Liver (tissue), 3 donors: ENCODE measurements at regions not wholly inside any gene's neighbourhood (a gene's known extent, or its start where the extent isn't known, plus 50 kb on each side); places are given as distances from the start of the nearest gene placed in this dataset.

Experiments used
- EGR1 ChIP-seq, 2 donors: IDR thresholded peaks; 2 replicates each; pipeline ENCODE4 v1.6.1; 2016 to 2018; ENCODE audit warnings: antibody characterized with exemption in 2 of 2, low read depth in 2 of 2
- FOXA1 ChIP-seq: IDR thresholded peaks from 2 replicates; pipeline ENCODE4 v1.6.1; 2016; ENCODE audit warnings: antibody characterized with exemption
- HNF4G ChIP-seq: IDR thresholded peaks from 2 replicates; pipeline ENCODE4 v1.6.1; 2016; ENCODE audit warnings: antibody characterized with exemption
- JUND ChIP-seq, 2 donors: IDR thresholded peaks; 2 replicates each; pipeline ENCODE4 v1.6.1; 2016; ENCODE audit warnings: antibody characterized with exemption in 2 of 2
- RAD21 ChIP-seq, 2 donors: IDR thresholded peaks; 2 replicates each; pipeline ENCODE4 v1.6.1; 2016; ENCODE audit warnings: antibody characterized with exemption in 2 of 2, mild to moderate bottlenecking in 2 of 2
- REST ChIP-seq: IDR thresholded peaks from 2 replicates; pipeline ENCODE4 v1.6.1; 2016; ENCODE audit warnings: antibody characterized with exemption, mild to moderate bottlenecking
- RXRA ChIP-seq, 2 donors: IDR thresholded peaks; 2 replicates each; pipeline ENCODE4 v1.6.1; 2017 to 2018; ENCODE audit warnings: antibody characterized with exemption in 2 of 2, mild to moderate bottlenecking in 1 of 2
- SP1 ChIP-seq: IDR thresholded peaks from 2 replicates; pipeline ENCODE4 v1.6.1; 2018; ENCODE audit warnings: antibody characterized with exemption, mild to moderate bottlenecking
- TAF1 ChIP-seq: conservative IDR thresholded peaks from 2 replicates; pipeline ENCODE4 v1.6.1; 2016; ENCODE audit warnings: antibody characterized with exemption, mild to moderate bottlenecking
- YY1 ChIP-seq: IDR thresholded peaks from 2 replicates; pipeline ENCODE4 v1.6.1; 2016; ENCODE audit warnings: antibody characterized with exemption, mild to moderate bottlenecking
- TF ChIP-seq, protein P1 (sequence below): IDR thresholded peaks from 2 replicates; pipeline ENCODE4 v1.6.1; 2016; ENCODE audit warnings: antibody characterized with exemption
- TF ChIP-seq, protein P2 (sequence below): fragments of 150-350 bp; IDR thresholded peaks from 2 replicates; pipeline ENCODE4 v1.5.1; 2017; ENCODE audit warnings: improper control_type of control experiment, low read depth, low read length; ENCODE audit not compliant: missing input control
- donor health status: healthy.
- donor health status: healthy.

- TF ChIP-seq TAF1 (no peak), JUND (IDR thresholded peaks at IDR 0.05) (no peak), SP1 (no peak), RAD21 (IDR thresholded peaks at IDR 0.05) (no peak), YY1 (no peak), RXRA (IDR thresholded peaks at IDR 0.05) (no peak), FOXA1 (no peak), HNF4G (no peak), REST (no peak), EGR1 (IDR thresholded peaks at IDR 0.05; ENCODE audit: low read depth in 2 of 2) (no peak)
- TF ChIP-seq, protein P1, sequence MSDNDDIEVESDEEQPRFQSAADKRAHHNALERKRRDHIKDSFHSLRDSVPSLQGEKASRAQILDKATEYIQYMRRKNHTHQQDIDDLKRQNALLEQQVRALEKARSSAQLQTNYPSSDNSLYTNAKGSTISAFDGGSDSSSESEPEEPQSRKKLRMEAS, result no peak
- TF ChIP-seq, protein P2, sequence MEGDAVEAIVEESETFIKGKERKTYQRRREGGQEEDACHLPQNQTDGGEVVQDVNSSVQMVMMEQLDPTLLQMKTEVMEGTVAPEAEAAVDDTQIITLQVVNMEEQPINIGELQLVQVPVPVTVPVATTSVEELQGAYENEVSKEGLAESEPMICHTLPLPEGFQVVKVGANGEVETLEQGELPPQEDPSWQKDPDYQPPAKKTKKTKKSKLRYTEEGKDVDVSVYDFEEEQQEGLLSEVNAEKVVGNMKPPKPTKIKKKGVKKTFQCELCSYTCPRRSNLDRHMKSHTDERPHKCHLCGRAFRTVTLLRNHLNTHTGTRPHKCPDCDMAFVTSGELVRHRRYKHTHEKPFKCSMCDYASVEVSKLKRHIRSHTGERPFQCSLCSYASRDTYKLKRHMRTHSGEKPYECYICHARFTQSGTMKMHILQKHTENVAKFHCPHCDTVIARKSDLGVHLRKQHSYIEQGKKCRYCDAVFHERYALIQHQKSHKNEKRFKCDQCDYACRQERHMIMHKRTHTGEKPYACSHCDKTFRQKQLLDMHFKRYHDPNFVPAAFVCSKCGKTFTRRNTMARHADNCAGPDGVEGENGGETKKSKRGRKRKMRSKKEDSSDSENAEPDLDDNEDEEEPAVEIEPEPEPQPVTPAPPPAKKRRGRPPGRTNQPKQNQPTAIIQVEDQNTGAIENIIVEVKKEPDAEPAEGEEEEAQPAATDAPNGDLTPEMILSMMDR, result no peak
Measured at GRCh38 chr17:79272666-79273219, 198.1 kb downstream of the ENGASE start.
